Hypothalamus (tissue), 51 donors: ENCODE measurements at regions not wholly inside any gene's neighbourhood (a gene's known extent, or its start where the extent isn't known, plus 50 kb on each side); places are given as distances from the start of the nearest gene placed in this dataset.
"Not testable (repeated sequence)": the region's sequence is repeated elsewhere in the genome, so short reads cannot be mapped to it uniquely, and the experiment has no call there.

Source experiments
- DNase-seq, 51 donors: peaks; one replicate each; lab custom pipeline; 2025; lab: John Stamatoyannopoulos, UW

- no peak for DNase-seq
Measured at GRCh38 chr9:129311643-129312042, 133.6 kb upstream of the IER5L start.

- no peak for DNase-seq
Measured at GRCh38 chr9:129310666-129311350, 132.7 kb upstream of the IER5L start.

DNA sequence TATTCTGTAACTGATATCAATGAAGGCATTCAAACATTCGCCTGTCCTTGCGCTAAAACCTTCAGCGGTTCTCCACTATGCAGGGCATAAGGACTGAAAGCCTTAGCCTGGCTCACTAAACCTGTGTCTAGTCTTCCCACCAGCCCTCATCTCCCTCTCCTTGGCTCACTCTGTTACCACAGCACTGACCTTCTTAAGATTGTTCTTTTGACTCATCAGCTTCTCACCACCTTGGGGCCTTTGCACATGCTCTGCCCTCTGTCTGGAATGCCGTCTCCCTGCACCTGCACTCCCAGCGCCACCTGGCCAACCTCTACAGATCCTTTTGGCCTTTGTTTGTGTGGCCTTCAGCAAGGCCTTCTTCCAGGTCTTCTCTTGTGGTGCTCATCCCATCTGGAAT, 131.8 kb upstream of the IER5L start:
- DNase-seq: no peak

- DNase-seq: no peak
Measured at GRCh38 chr9:129309041-129309430, 131.0 kb upstream of the IER5L start.

DNA sequence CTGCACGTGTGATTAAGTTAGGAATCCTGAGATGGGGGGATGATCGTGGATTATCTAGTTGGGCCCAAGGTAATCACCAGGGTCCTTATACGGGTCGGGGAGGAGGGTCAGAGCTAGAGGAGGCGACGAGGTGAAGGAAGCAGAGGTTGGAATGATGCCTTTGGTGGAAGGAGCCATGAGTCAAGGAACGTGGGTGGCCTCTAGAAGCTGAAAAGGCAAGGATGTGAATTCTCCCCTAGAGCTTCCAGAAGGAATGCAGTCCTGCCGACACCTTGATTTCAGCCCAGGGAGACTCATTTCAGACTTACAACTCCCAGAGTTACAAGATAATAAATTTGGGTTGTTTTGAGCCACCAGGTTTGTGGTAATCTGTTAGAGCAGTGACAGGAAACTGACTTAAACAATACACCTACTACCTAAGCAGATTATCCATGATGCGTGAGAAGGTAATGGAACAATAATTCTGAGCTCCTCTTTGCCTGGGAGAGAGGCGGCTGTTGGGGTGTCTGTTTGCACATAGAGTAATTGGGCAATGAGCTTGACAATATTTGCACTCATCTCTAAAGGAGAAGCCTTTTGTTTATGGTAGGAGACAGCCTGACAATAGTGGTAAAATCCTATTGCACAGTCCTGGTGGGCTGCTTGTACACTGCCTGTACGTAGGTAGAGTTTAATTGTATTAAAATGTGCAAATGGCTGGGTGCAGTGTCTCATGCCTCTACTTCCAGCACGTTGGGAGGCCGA, 129.3 kb upstream of the IER5L start:
- no peak for DNase-seq

DNA sequence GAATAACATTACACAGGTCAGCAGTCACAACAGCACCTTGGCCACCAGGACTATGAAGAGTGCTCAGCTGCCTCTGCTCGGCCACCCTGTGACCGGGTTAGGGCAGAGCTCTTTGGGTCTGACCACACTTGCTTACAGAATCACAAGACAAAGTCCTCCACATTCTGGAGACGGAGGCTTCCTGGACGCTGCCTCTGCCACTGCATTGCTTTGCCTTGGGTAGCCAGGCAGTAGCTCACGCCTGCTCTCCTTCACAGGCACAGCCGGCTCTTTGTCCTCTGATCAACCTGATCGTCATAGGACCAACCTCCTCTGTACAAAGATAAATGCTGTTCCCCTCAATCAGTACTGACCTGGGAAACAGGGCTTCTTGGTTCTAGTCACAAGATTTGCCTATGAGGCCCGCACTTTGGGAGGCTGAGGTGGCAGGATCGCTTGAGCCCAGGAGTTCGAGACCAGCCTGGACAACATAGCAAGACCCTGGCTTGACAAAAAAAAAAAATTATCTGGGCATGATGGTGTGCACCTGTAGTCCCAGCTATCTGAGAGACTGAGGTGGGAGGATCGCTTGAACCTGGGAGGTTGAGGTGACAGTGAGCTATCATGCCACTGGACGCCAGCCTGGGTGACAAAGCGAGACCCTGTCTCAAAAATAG, 128.4 kb upstream of the IER5L start:
- DNase-seq: no peak

- no peak for DNase-seq
Measured at GRCh38 chr9:129305246-129305645, 127.2 kb upstream of the IER5L start.

- DNase-seq: no peak
Measured at GRCh38 chr9:129301941-129302340, 123.9 kb upstream of the IER5L start.

GRCh38 chr9:129296195-129296594, 118.1 kb upstream of the IER5L start:
- not testable (repeated sequence) for DNase-seq

DNA sequence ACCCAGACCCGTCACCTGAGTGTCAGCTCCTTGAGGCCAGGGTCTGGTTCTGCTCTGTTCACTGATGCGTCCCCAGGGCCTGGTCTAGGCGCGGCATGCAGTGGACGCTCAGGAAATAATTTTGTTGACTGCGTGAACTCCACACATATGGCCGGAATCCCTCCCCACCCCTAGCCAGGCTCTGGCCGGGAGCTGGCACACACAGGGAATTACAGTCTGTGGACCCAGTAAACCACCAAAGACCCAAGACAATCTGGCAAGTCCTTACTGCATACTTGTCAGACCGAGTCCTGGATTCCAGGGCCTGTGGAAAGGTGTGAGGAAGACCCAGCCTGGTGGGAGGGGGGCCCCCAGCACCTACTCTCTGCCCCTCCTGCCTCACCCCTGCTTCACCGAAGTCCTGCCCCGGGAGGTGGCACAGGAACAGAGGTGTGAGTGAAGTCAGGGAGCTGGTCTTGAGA, 113.0 kb upstream of the IER5L start:
- no peak for DNase-seq

- DNase-seq: no peak
Measured at GRCh38 chr9:129290606-129291005, 112.5 kb upstream of the IER5L start.

DNA sequence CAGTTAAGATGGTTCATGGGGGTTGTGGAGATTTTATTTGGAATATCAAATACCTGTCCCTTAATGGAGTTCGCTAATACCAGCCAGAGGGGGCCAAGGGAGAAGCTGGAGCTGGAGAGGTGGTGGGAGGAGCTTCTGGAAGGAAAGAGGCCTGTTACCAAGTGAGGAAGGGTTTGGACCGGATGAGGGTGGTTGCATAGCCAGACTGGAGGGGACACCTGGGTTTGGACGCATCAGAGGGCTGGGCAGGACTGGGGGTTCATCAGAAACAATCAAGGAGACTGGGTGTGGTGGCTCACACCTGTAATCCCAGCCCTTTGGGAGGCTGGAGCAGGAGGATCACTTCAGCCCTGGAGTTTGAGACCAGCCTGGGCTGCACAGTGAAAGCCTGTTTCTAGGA, 111.8 kb upstream of the IER5L start:
- DNase-seq: no peak

- no peak for DNase-seq
Measured at GRCh38 chr9:129289131-129289731, 111.2 kb upstream of the IER5L start.

GRCh38 chr9:129287619-129288305, 109.7 kb upstream of the IER5L start:
- DNase-seq: no peak

DNA sequence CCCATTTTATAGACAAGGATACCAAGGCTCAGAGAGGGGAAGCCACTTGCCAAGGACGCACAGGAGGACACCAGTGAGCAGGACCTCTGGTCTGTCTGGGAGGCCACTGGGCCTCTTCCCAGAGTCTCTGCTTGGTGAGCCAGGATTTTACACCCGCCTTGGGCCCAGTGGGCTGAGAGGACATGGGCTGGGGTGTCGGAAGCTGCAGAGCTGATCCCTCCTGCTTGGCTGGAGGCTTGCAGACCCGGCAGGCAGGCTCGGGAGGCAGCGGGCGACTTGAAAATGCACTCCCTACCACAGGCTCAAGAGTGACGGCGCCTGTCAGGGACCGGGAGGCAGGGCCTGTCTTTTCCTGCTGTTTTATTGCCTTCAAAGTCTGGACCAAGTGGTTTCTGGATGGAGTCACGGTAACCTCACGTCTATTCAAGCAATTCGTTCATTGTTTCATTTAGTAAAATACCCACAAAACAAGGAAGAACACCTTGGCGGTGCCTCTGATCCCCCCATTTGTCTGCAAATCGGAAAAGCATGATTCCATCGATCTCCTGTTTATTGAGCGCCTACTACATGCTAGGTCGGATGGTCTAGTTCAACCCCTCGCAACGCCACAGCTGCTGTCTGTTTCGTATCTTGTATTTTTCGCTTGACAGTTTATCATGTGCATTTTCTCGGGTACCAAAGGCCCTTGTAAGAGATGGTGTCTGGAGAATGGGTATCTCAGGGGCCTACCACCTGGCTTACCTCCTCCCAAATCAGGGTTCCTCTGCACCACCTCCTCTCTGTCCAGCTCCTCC, 108.1 kb upstream of the IER5L start:
- DNase-seq: no peak

- no peak for DNase-seq
Measured at GRCh38 chr9:129285382-129285781, 107.3 kb upstream of the IER5L start.

DNA sequence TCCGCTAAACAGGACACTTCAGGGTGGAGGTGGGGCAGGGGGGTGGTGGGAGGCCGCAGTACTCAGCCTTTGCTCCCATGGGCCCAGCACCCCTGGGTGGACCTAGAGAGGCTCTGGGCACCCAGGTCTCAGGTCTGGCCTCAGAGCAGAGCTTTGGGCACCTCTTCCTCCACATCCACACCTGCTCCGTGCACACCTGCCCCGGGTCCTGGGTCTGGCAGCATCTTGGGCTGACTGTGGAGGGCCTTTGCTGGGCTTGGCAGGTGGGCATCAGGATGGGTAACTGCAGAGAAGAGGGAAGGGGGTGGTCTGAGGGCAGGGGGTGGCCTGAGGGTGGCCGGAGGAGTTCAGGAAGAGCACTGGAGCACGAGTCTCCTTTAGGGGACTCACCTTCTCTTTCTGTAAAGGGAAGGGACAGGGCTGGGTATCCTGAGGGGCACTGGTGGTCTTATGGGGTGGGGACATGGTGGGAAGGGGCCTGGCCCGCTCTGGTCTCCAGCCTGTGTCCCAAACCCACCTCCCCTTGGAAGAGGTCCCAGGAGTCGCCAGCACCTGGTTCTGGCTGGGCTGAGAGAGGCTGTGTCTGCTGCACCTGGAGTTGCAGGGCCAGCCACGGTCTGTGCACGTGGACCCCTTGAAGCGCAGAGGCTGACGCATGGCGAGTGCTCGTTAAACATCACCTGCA, 106.7 kb upstream of the IER5L start:
- DNase-seq: no peak

DNA sequence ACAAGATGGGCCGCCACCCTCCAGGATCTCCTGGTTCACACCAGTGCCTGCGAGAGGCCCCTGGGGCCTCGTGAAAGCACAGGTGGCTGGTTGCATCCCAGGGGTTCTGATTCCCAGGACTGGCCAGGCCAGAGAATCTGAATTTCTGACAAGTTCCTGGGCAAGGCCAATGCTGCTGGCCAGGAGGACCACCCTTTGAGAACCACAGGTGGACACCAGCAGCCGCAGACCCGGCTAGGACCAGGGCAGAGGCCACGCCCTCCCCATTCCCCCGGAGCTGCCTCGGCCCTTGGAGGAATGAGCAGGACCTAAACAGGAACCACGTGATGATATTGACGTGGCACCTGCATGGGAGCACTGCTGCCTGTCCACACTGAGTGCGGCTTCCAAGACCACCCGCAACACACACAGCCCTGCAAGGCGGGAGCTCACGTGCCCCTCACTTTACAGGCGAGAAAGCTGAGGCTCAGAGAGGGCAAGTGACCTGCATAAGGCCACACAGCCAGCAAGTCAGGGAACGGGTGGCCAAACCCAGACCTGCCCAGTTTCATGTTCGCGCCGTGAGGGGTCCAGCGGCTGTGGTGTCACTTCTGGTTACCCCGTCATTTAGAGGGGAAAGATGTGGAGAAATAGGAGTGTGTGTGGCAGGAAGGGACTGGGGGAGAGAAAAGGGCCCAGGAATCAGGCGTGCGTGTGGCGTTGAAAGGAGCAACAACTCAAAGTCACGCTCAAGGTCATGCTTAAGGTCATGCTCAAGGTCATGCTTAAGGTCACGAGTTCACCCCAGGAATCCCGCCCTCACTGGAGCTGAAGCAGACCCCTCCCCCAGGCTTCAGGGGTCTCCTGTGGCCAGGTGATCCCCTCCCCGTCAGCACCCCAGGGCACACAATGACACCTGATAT, 105.9 kb upstream of the IER5L start:
- DNase-seq: no peak
